H54 (cell line): ENCODE measurements at regions not wholly inside any gene's neighbourhood (a gene's known extent, or its start where the extent isn't known, plus 50 kb on each side); places are given as distances from the start of the nearest gene placed in this dataset.

Source experiments
- DNase-seq: peaks from one replicate; pipeline ENCODE4 v3.0.0; 2011; ENCODE audit warnings: low spot score, mixed read lengths; ENCODE audit not compliant: insufficient read length
- FAIRE-seq: peaks from 3 replicates; lab custom pipeline; 2011; peaks lifted over from hg19 to GRCh38; lab: Jason Lieb, UNC
- POLR2A ChIP-seq: IDR thresholded peaks from 2 replicates; pipeline ENCODE4 v1.6.1; 2011; ENCODE audit warnings: low read depth, mild to moderate bottlenecking, low read length

DNA sequence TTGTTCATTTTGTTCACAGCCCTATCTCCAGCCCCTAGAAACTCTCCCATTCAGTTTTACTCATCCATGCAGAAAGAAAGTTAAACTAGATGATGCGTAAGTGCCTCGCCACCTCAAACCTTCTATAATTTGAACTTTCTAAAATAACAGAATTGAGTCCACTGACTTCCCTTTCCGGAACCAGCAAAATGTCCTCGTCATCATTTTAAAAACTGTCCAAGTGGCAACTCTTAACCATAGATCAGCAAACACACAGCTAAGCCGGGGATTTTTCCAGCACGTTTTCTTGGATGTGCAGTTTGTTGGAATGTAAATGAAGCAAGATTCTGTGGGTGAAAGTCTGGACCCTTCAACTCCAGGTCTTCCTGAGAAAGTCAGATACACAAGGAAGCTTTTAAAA lies 369.7 kb upstream of the ERCC4 start:
- DNase-seq = no peak
- no peak for TF ChIP-seq POLR2A
- no peak for FAIRE-seq

- FAIRE-seq = no peak
Observed at GRCh38 chr16:13552062-13552959, 367.6 kb upstream of the ERCC4 start.

GRCh38 chr16:13552960-13553257 lies 367.0 kb upstream of the ERCC4 start:
- no peak for FAIRE-seq
- no peak for DNase-seq
- TF ChIP-seq POLR2A = no peak

More at GRCh38 chr16:13552062-13552959, 367.6 kb upstream of the ERCC4 start:
- no peak for DNase-seq
- TF ChIP-seq POLR2A = no peak

GRCh38 chr16:13553453-13553985 lies 366.4 kb upstream of the ERCC4 start:
- TF ChIP-seq POLR2A = no peak
- no peak for DNase-seq
- no peak for FAIRE-seq

GRCh38 chr16:13554005-13554404 lies 365.9 kb upstream of the ERCC4 start:
- no peak for FAIRE-seq
- TF ChIP-seq POLR2A = no peak

DNA sequence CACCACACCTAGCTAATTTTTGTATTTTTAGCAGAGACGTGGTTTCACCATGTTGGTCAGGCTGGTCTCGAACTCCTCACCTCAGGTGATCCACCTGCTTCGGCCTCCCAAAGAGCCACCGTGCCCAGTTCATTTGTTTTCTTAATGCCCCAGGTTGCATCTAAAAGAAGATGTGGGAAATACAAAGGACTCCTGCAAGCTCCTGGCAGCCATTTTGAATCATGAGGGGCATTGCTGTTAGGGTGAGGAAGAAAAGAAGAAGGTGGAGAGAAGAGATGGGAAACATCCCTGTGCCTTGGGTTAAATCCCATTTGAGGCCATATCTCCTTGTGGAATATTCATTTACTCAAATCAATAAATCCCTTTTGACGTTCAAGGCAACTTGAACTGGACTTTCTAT lies 365.3 kb upstream of the ERCC4 start:
- FAIRE-seq (no peak), DNase-seq (no peak)
- TF ChIP-seq POLR2A = no peak

More at GRCh38 chr16:13554005-13554404, 365.9 kb upstream of the ERCC4 start:
- DNase-seq = no peak

- TF ChIP-seq POLR2A = no peak
- FAIRE-seq = no peak
- no peak for DNase-seq
Observed at GRCh38 chr16:13557418-13557817, 362.5 kb upstream of the ERCC4 start.

- TF ChIP-seq POLR2A = no peak
- DNase-seq (no peak), FAIRE-seq (no peak)
Observed at GRCh38 chr16:13558752-13559151, 361.2 kb upstream of the ERCC4 start.

- no peak for FAIRE-seq
- no peak for DNase-seq
Observed at GRCh38 chr16:13559624-13560023, 360.3 kb upstream of the ERCC4 start.

DNA sequence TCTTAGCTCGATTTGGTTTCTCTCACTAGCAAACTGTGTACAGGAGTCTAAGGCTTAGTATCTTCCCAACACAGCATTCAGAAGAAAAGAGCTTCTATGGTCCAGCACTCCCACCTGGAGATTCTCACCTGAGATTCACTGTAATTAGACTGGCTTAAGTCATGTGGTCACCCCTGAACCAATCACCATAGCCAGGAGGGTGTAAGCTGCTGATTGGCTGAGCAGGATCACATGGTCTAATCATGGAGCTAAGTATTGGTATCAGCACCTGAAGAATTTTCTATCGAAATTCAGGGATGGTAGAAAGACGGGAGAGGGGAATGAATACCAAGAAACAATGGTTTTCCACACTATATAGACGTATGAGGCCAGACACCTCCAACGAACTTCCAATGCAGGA lies 359.8 kb upstream of the ERCC4 start:
- TF ChIP-seq POLR2A = no peak
- DNase-seq (no peak), FAIRE-seq (no peak)

More at GRCh38 chr16:13559624-13560023, 360.3 kb upstream of the ERCC4 start:
- no peak for TF ChIP-seq POLR2A

- no peak for TF ChIP-seq POLR2A
- FAIRE-seq = no peak
Observed at GRCh38 chr16:13561291-13562070, 358.5 kb upstream of the ERCC4 start.

GRCh38 chr16:13568803-13569202 lies 351.2 kb upstream of the ERCC4 start:
- TF ChIP-seq POLR2A = no peak
- FAIRE-seq = no peak

More at GRCh38 chr16:13561291-13562070, 358.5 kb upstream of the ERCC4 start:
- DNase-seq = no peak

GRCh38 chr16:13569986-13570385 lies 350.0 kb upstream of the ERCC4 start:
- no peak for TF ChIP-seq POLR2A
- no peak for FAIRE-seq
- DNase-seq = no peak

More at GRCh38 chr16:13568803-13569202, 351.2 kb upstream of the ERCC4 start:
- DNase-seq = no peak

DNA sequence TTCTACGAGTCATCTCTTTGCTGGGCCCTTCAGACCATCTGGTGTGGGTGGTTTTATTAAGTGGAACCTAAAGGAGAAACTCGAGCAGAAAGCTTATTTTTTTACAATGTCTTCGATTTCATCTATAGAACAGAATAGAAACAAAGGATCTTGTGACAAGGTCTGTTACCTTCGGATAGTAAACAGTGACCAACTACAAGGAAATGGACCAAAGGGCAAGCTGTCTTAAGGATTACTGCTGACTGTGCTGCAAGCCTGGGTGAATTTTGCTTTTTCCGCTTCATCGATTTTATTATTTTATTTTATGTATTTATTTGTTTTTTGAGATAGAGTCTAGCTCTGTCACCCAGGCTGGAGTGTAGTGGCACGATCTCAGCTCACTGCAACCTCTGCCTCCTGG lies 348.9 kb upstream of the ERCC4 start:
- DNase-seq (no peak), FAIRE-seq (no peak)
- TF ChIP-seq POLR2A = no peak
